ENCODE measurements at regions not wholly inside any gene's neighbourhood (a gene's known extent, or its start where the extent isn't known, plus 50 kb on each side); places are given as distances from the start of the nearest gene placed in this dataset.

GRCh38 chr10:4775808-4776207 lies 50.2 kb upstream of the AKR1E2 start:
- no peak for DNase-seq

DNA sequence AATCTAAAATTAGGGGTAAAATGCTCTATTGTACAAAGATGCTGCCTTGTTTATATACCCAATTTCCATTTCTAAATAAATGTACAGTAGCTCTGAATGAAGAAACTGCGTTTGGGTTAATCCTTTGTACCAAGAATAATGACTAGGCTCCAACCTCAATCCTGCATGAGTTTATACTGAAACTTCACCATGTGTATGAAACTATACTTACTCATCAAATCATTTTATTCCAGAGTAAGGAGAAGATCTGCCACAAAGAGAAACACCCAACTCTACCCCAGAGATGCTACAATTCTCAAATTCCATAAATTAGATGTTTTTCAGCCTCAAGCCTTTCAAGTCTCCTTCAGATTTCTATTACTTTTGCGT lies 53.8 kb upstream of the AKR1E2 start:
- DNase-seq, result no peak

GRCh38 chr10:4771554-4772201 lies 54.3 kb upstream of the AKR1E2 start:
- DNase-seq, result no peak

GRCh38 chr10:4770801-4771553 lies 55.0 kb upstream of the AKR1E2 start:
- DNase-seq, result no peak

DNA sequence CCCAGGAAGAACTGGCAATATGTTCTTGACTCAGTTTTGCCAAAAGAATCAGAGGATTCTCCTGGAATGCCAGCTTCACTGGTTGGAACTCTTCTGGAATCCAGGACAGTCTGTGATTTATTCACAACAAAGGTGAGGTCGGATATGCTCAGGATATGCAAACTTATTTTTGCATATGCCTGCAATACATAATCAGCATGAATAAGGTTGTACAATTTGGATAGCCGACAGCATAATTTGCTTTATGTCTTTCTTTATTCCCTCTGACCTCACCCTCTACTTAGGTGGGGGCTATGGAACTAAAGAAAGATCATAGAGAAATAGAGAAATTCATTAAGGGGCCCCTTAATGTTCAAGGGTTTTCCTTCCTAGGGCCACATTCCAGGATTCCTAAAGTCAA lies 57.6 kb upstream of the AKR1E2 start:
- no peak for DNase-seq

DNA sequence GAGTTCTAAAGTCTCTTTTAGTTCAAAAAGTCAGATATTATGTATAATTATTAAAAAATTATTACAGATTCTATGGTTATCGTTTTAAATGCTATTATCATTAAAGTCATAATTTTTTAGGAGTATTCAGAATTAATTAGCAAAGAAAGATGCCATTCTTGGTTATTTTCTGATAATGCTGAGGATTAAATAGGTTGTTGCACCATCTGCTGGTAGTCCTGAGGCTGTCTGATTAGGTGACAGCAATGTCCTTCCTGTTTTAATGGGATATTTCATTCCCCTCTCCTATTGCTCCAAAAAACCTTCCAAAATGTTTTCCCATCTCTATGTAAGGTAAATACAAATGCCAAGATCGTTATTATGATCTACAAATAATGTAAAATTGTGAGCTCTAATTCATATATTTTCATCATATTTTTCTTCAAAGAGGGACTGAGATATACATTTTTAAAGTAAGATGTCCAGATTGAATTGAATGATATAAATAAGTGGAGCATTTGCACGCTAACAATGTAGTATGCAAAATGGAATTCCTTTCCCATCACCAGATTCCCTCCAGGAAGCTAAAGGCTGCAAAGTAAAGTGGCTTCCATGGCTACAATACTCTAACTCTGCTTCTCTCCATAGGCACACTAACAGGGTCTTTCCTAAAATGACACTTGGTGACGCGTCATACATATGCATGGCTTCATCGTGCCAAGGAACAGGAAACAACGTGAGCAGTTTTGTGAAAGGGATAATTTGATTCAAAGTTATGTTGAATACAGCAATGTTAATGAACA lies 58.8 kb upstream of the AKR1E2 start:
- no peak for DNase-seq

DNA sequence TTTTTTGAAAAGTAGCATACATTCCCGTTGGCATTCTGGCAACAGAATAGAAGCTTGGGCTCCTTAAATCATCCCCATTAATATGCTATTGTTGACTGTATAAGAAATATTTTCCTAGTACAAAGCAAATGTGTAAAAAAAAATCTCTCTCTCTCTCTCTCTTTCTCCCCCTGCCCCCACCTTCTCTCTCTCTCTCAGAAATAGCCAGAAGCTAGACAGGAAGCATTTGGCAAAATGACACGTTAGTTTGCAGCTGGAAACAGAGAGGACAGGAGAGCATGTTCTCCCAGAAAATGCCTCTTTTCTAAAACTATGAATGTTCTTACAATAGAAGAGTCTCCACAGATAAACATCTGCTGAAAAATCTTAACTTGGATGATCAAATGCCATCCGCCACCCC lies 59.6 kb upstream of the AKR1E2 start:
- no peak for DNase-seq

GRCh38 chr10:4765428-4765827 lies 60.6 kb upstream of the AKR1E2 start:
- DNase-seq, result no peak

GRCh38 chr10:4763960-4764428 lies 62.0 kb upstream of the AKR1E2 start:
- DNase-seq, result no peak

GRCh38 chr10:4763513-4763912 lies 62.5 kb upstream of the AKR1E2 start:
- DNase-seq, result no peak

- DNase-seq, result no peak
Measured at GRCh38 chr10:4758256-4758655, 67.8 kb upstream of the AKR1E2 start.

DNA sequence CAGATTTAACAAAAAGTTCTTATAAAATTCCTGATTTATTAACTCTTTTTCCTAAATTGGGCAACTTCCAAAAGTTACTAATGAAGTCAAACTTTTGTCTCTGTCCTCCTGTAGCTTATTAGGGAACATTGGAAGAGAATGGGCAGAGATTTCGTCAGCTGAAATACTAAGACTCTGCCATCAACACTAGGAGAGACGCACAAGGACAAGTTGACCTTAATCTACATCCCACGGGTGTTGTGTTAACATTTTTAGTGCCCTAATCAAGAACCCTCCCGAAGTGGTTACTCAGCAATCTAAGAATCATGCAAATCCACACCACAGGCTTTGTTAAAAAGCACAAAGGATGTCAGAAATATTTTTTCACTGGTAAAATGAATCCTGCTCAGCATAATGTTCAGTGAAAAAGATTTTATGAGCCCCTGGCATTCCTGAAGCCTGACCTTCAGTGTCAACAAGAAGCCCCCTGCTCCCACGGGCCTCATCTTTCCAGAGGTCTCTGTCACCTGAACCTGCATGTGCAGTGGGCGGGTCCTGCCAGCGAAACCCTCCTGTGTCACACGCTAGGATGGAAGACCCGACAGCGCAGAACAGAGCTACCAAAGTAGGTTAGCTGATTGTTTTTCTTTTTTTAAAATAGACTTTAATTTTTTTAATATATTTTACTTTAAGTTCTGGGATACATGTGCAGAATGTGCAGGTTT lies 70.6 kb upstream of the AKR1E2 start:
- DNase-seq, result no peak

DNA sequence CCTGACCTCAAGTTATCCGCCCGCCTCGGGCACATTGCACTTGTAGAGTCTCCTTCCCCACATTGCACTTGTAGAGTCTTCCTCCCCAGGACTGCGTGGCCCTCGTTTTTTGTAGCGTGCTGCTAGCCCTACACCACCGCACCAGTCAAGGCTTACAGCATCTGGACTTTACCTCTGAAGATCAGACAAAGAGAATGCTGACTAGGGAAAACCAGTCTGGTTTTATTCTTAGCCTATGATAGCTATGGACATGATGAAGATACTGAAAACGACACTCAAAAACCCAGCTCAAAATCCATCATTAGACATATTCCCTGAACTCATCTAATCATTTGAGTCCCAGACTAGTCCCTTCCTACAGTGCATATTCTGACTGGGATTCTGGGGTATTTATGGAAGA lies 71.9 kb upstream of the AKR1E2 start:
- no peak for DNase-seq

DNA sequence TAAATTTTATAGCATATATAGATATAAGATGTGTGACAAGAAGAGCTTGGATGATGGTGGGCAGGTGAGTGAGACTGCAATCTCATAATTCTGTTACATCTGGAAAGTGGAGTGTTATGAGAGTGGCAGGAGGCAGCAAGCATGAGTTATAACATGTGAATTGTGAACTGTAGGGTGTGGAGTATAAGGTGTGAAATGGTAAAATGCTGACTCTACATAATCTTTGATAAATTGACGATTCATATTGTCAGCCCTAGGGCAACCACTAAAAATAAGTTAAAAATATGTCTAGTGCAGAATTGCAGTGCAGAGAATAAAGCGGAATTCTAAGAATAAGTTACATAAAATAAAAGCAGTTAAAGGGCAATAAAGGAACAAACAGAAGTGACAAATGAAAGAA lies 74.8 kb upstream of the AKR1E2 start:
- no peak for DNase-seq

GRCh38 chr10:4749271-4749574 lies 76.8 kb upstream of the AKR1E2 start:
- no peak for DNase-seq

DNA sequence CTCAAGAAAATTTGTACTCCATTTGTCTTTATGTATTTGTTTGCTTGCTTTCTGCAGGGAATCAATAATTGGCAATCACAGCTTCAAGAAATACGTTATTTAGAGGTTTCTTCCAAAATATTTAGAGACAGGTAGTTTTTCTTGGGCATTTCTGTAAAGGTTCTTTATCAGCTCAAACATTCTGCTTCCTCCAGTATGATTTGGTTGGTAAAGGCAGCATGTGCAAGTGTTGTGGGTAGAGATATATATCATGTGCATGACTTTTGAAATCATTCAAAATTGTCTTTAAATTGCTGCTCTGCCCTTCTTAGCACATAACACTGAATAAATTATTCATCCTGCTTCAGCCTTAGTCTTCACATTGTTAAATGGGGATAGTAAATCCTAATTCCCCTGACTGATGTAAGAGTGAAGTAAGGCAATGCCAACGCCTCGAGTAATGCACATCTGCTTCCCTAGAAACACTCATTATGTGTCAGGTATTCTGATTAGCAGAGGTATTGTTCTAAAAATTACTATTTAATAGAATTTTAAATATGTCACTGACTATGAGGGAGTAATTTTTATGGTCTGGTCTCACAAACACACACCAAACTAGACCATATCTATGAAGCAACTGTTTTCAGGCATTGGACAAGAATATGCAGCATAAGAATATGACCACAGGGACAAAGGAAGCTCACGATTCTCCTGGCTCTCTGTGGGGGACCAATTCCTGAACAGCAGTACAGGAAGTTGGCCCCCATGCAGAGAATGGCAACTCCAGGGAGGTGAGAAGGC lies 77.3 kb upstream of the AKR1E2 start:
- DNase-seq, result no peak

DNA sequence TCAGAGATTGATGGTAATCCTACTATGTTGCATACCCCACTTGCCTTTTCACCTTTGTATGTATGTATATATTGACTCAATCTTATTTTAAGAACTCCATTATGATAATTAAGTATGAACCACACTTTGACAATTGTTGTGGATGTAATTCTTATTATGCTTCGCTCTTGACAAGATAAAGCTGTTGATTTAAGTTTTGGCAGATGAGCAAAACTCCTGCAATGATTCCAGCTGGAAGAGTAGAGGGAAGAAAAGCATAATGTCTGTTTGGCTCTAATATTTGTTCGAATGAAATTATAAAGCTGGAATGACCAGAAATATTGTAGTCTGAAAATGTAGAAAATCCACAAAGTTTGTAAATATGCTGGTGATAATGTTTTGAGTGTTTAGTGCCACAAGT lies 83.8 kb upstream of the AKR1E2 start:
- no peak for DNase-seq

DNA sequence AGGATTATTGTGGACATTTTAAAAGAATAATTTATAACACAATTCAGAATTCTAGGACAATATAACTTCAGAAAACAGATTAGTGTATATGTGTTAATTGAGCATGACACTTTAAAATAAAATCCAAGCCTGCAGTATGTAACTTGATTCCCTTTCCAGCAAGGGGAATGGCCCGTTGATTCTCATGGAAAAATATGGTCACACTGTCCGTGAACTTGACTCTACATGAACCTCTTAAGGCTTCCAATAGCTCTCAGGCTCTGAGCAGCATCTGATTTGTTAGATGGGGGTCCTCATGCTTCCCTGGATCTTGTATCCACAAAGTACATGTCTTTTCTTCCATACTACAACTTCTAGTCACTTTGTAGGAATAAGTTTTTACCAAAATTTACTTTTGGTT lies 85.5 kb upstream of the AKR1E2 start:
- no peak for DNase-seq

DNA sequence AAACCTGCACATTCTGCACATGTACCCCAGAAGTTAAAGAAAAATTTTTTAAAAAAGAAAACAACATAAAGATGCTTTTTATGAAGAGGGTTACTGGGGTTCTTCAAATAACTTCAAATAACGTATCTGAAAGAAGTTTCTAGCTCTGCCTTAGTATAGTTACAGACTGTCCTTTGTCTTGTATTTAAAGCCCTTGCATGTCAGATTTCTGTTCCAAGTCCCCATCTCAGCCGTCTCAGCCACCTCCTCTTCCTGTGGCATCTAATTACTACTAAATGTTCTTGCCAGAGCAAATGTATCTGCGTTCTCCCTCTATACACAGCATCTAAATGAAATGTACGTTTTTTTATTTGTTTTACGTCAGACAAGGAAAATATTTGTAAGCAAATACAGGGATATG lies 89.4 kb upstream of the AKR1E2 start:
- DNase-seq, result no peak

DNA sequence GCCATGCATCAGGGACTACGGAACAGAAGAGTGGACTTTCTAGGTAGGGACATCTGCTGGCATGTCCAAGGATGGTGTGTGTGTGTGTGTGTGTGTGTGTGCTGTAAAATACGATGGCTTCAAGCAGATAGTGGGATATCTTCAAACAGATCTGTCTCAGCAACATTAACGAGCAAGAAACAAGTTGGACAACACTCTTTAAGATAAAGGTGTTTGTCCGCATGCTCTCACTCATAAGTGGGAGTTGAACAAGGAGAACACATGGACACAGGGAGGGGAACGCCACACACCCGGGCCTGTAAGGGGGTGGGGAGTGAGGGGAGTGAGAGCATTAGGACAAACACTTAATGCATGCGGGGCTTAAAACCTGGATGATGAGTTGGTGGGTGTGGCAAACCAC lies 89.8 kb upstream of the AKR1E2 start:
- DNase-seq, result no peak

- DNase-seq, result no peak
Measured at GRCh38 chr10:4733843-4734224, 92.2 kb upstream of the AKR1E2 start.

DNA sequence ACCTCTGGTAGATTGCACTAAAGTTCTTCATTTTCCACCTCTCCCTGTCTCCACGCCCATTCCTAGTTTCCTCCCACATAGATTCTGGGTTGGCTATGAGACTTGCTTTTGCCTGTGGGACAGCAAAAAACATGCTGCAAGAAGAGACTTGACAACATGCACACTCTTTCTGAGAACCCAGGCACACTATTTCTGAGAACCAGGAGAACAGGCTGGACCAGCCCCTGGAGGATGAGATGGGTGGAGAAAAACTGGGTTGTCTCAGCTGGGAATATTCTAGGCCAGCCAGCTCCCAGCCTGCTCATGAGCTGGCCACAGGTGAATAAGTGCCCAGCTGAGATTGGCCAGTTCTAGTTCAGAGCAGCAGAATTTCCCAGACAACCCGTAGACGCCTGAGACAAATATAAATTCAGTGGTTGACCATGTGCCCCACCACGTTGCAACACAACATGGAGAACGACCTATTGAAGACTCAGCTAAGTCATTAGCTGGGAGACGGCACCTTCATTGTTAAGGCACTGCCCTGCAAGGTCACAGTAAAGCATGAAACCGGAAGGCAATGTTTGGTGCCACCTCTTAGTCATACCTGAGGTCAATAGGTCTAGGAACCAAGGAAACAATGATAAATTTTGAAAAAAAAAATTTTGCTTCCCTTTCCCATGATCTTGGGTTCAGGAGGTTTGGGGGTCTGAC lies 92.7 kb upstream of the AKR1E2 start:
- no peak for DNase-seq
